IMR-90 (cell line): ENCODE measurements at regions not wholly inside any gene's neighbourhood (a gene's known extent, or its start where the extent isn't known, plus 50 kb on each side); places are given as distances from the start of the nearest gene placed in this dataset.
"Not testable (repeated sequence)": the region's sequence is repeated elsewhere in the genome, so short reads cannot be mapped to it uniquely, and the experiment has no call there.

ENCODE experiments used
- ATAC-seq: fragments of 200-7000 bp; cut with Tn5 transposase; 2 replicates; pipeline ENCODE4 v1.9.1; 2020; ENCODE audit warnings: low read depth, mild to moderate bottlenecking, moderate library complexity
- BruUV-seq: library from RNA; stranded (reverse); fragments of 400-500 nt; replicated peaks from 2 replicates; lab custom pipeline; 2021; lab: Mats Ljungman, UMichigan
- CTCF ChIA-PET: fragments of 300-600 bp; formaldehyde crosslinking; extraction: SDS; loops from one replicate; lab custom pipeline; 2021; ENCODE audit warnings: antibody characterized with exemption; lab: Yijun Ruan, JAX
- POLR2A ChIA-PET: fragments of 300-600 bp; sonication (Branson Sonifier 250); formaldehyde crosslinking; loops from one replicate; lab custom pipeline; 2022; ENCODE audit warnings: antibody characterized with exemption; ENCODE audit not compliant: unreplicated experiment; lab: Charles Lee
- DNase-seq: peaks from one replicate; pipeline ENCODE4 v3.0.0; 2013
- H2AFZ ChIP-seq: replicated peaks from 2 replicates; pipeline ENCODE3; 2013; ENCODE audit warnings: low read length, mild to moderate bottlenecking; ENCODE audit not compliant: poor library complexity
- H2AK5ac ChIP-seq: 2 replicates; pipeline ENCODE4 v1.6.1; 2013; ENCODE audit warnings: low read depth, low read length, inconsistent platforms
- H2AK9ac ChIP-seq: replicated peaks from 2 replicates; pipeline ENCODE3; 2013; ENCODE audit warnings: mild to moderate bottlenecking, low read depth, low read length, moderate library complexity; ENCODE audit not compliant: poor library complexity
- H2BK120ac ChIP-seq: 2 replicates; pipeline ENCODE4 v1.6.1; 2013; ENCODE audit warnings: low read depth, low read length, inconsistent platforms
- H2BK15ac ChIP-seq: 3 replicates; pipeline ENCODE4 v1.6.1; 2013; ENCODE audit warnings: low read depth, low read length, inconsistent platforms
- H2BK20ac ChIP-seq: 2 replicates; pipeline ENCODE4 v1.6.1; 2013; ENCODE audit warnings: low read depth, mild to moderate bottlenecking, inconsistent platforms, low read length, moderate library complexity
- H2BK5ac ChIP-seq: 2 replicates; pipeline ENCODE4 v1.6.1; 2013; ENCODE audit warnings: mild to moderate bottlenecking, low read depth, low read length, inconsistent platforms; ENCODE audit not compliant: poor library complexity, severe bottlenecking
- H3K14ac ChIP-seq: replicated peaks from 2 replicates; pipeline ENCODE4 v1.6.1; 2013; ENCODE audit warnings: low read depth, low read length, inconsistent platforms
- H3K18ac ChIP-seq: 2 replicates; pipeline ENCODE4 v1.6.1; 2013; ENCODE audit warnings: low read depth, low read length, control low read depth
- H3K23ac ChIP-seq: 2 replicates; pipeline ENCODE4 v1.6.1; 2013; ENCODE audit warnings: low read depth, low read length, inconsistent platforms
- H3K27ac ChIP-seq: 2 replicates; pipeline ENCODE4 v1.5.1; 2013; ENCODE audit warnings: mild to moderate bottlenecking, control low read depth, low read length; ENCODE audit not compliant: insufficient read depth
- H3K27me3 ChIP-seq: 2 replicates; pipeline ENCODE4 v1.6.1; 2013; ENCODE audit warnings: low read length; ENCODE audit not compliant: control insufficient read depth, insufficient read depth
- H3K36me3 ChIP-seq: 2 replicates; pipeline ENCODE4 v1.6.1; 2013; ENCODE audit warnings: low read length, mixed read lengths; ENCODE audit not compliant: control insufficient read depth, insufficient read depth
- H3K4ac ChIP-seq: 2 replicates; pipeline ENCODE4 v1.6.1; 2013; ENCODE audit warnings: low read depth, low read length, inconsistent platforms
- H3K4me1 ChIP-seq: 2 replicates; pipeline ENCODE4 v1.6.1; 2013; ENCODE audit warnings: low read length, mixed read lengths; ENCODE audit not compliant: control insufficient read depth, insufficient read depth
- H3K4me2 ChIP-seq: 2 replicates; pipeline ENCODE4 v1.6.1; 2013; ENCODE audit warnings: low read depth, mild to moderate bottlenecking, control low read depth, low read length, moderate library complexity
- H3K4me3 ChIP-seq: 2 replicates; pipeline ENCODE4 v1.5.1; 2013; ENCODE audit warnings: low read depth, mild to moderate bottlenecking, control low read depth, low read length, moderate library complexity; ENCODE audit not compliant: insufficient read depth
- H3K56ac ChIP-seq: 2 replicates; pipeline ENCODE4 v1.6.1; 2013; ENCODE audit warnings: low read length, inconsistent platforms; ENCODE audit not compliant: insufficient read depth; ENCODE audit errors: extremely low read depth
- H3K79me1 ChIP-seq, 2 experiments: 2 replicates each; pipeline ENCODE4 v1.6.1; 2013; ENCODE audit warnings: low read length in 2 of 2, inconsistent platforms in 1 of 2, low read depth in 1 of 2
- H3K9ac ChIP-seq: 2 replicates; pipeline ENCODE4 v1.6.1; 2013; ENCODE audit warnings: low read depth, low read length, control low read depth
- H3K9me1 ChIP-seq: 2 replicates; pipeline ENCODE4 v1.6.1; 2013; ENCODE audit warnings: low read length, inconsistent platforms; ENCODE audit not compliant: insufficient read depth
- H3K9me3 ChIP-seq: 2 replicates; pipeline ENCODE4 v1.6.1; 2013; ENCODE audit warnings: low read length; ENCODE audit not compliant: control insufficient read depth, insufficient read depth
- H4K20me1 ChIP-seq: 2 replicates; pipeline ENCODE4 v1.6.1; 2013; ENCODE audit warnings: low read length, inconsistent platforms; ENCODE audit not compliant: insufficient read depth
- H4K5ac ChIP-seq: 2 replicates; pipeline ENCODE4 v1.6.1; 2013; ENCODE audit warnings: mild to moderate bottlenecking, low read depth, low read length, control low read depth
- H4K8ac ChIP-seq, 2 experiments: 2 replicates each; pipeline ENCODE4 v1.6.1; 2013; ENCODE audit warnings: low read depth in 2 of 2, low read length in 2 of 2, control low read depth in 1 of 2, inconsistent platforms in 1 of 2
- H4K91ac ChIP-seq: 2 replicates; pipeline ENCODE4 v1.6.1; 2013; ENCODE audit warnings: low read depth, low read length, inconsistent platforms; ENCODE audit not compliant: insufficient read depth
- WGBS, 2 experiments: methylation state at CpG; one replicate each; pipeline versions ENCODE4 v1.1.5 to v1.1.7; 2013; ENCODE audit warnings: missing lambda C conversion rate in 2 of 2; ENCODE audit not compliant: insufficient read length in 1 of 2; ENCODE audit errors: extremely low coverage in 2 of 2; 5-methylcytosine and 5-hydroxymethylcytosine counted together
- dilution Hi-C: fragments of 300-500 bp; cut with HindIII; formaldehyde crosslinking; loops from one replicate; pipeline ENCODE4 v1.14.3; 2018; ENCODE audit warnings: low sequenced_read_pairs; ENCODE audit not compliant: unreplicated experiment
- in situ Hi-C: fragments of 300-500 bp; cut with MboI; formaldehyde crosslinking; loops from 3 replicates; pipeline ENCODE4 v1.14.3; 2019; ENCODE audit warnings: low sequenced_read_pairs, inconsistent platforms, mixed read lengths
- intact Hi-C: fragments of 100-400 bp; cut with micrococcal nuclease; formaldehyde crosslinking; loops from 2 replicates; pipeline ENCODE4 v1.10.0; 2022

DNA sequence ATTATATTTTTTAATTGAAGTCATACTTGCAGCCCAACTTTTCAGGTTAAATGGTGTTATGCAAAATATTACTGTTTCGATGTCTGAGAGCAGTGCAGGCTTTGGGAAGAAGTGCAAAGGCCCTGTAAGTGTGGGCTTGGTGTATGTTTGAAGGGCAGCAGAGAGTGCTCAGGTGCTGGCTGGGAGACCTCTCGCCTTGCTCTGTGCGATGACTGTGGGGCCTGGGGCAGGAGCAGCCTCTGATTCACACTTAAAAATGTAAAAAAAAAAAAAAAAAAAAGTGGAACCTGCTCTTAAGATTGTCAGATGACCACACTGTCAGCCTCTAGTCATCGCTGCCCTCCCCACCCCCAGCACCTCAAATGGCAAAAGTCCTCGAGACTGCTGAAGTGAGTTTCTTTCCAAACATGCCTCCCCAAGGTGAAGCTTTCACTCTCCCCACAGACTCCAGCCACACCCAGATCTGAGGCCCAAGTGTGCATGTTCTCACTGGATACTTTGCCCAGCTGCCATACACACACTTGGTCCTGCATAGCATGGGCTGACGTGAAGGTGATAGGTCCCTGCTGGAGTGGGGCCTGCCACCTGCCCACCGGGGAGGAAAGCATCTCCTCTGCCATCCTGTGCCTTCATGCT, 4505.8 kb upstream of the TPTE start:
- no CpG with 5 or more reads among the region's 7 CpGs for WGBS, 2 experiments
- DNase-seq, H3K14ac ChIP-seq, H2BK120ac ChIP-seq, H4K5ac ChIP-seq, H3K18ac ChIP-seq, H3K4me2 ChIP-seq, H3K27me3 ChIP-seq, POLR2A ChIA-PET, H3K56ac ChIP-seq, BruUV-seq, dilution Hi-C loops, H3K79me1 ChIP-seq, H3K36me3 ChIP-seq, H3K9ac ChIP-seq, H3K4me1 ChIP-seq, H2AK5ac ChIP-seq, H4K8ac ChIP-seq, H3K4ac ChIP-seq, H2AFZ ChIP-seq, H3K9me1 ChIP-seq, CTCF ChIA-PET, H2BK5ac ChIP-seq, H4K91ac ChIP-seq, H3K27ac ChIP-seq, H3K23ac ChIP-seq, H2BK20ac ChIP-seq, ATAC-seq, in situ Hi-C loops, H2BK15ac ChIP-seq, intact Hi-C loops, H3K4me3 ChIP-seq, H3K9me3 ChIP-seq, H4K20me1 ChIP-seq, H2AK9ac ChIP-seq: not testable (repeated sequence)

DNA sequence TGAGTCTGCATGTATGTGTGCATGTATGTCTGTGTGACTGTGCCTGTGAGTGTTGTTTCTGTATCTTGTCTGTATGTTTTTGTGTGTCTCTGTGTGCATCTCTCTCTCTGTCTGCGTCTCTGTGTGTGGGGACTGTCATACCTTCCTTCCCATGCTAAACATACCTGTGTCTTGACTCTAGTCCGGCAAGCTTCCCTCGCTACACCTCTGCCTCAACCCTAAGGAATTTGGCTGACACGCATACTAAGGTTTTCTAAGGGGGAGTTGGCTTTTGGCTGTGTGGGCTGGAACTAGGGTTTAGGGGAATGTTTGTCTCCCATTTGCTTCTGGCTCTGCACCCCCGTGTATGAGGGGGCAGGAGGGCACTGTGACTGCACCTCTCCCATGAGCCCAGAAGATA, 4500.9 kb upstream of the TPTE start:
- H2AFZ ChIP-seq, H2BK20ac ChIP-seq, H3K9ac ChIP-seq, H3K9me3 ChIP-seq, H3K56ac ChIP-seq, H3K4me3 ChIP-seq, H2BK15ac ChIP-seq, H2AK5ac ChIP-seq, BruUV-seq, H3K14ac ChIP-seq, ATAC-seq, H3K9me1 ChIP-seq, POLR2A ChIA-PET, H3K36me3 ChIP-seq, H2AK9ac ChIP-seq, H3K18ac ChIP-seq, H3K27me3 ChIP-seq, H3K4me1 ChIP-seq, CTCF ChIA-PET, DNase-seq, in situ Hi-C loops, H4K20me1 ChIP-seq, H3K27ac ChIP-seq, H3K4ac ChIP-seq, H4K8ac ChIP-seq, H2BK5ac ChIP-seq, H3K79me1 ChIP-seq, intact Hi-C loops, H3K23ac ChIP-seq, H3K4me2 ChIP-seq, H4K91ac ChIP-seq, H4K5ac ChIP-seq, H2BK120ac ChIP-seq, dilution Hi-C loops: not testable (repeated sequence)
- no CpG with 5 or more reads among the region's 5 CpGs for WGBS, 2 experiments
